ENCODE measurements at regions not wholly inside any gene's neighbourhood (a gene's known extent, or its start where the extent isn't known, plus 50 kb on each side); places are given as distances from the start of the nearest gene placed in this dataset.

DNA sequence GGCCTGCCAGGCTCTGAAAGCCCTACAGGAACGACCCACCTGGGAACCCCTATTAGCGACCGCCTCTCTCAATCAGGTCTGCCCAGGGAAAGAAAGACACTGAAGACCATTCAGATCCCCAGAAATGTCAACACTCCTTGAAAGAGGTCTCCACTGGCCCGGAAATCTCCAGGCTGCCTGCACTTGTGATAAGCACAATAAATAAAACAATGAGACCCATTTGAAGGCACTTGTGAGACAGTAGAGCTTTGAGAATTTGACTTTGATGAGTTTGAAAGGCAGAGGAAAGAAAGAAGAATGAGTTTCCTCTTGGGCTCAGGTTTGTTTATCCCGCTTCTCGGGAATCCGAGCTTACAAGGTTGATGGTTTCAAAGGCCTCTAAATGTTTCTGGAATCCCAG is 416.3 kb downstream of the BUD13 start:
- TF ChIP-seq, protein P1, sequence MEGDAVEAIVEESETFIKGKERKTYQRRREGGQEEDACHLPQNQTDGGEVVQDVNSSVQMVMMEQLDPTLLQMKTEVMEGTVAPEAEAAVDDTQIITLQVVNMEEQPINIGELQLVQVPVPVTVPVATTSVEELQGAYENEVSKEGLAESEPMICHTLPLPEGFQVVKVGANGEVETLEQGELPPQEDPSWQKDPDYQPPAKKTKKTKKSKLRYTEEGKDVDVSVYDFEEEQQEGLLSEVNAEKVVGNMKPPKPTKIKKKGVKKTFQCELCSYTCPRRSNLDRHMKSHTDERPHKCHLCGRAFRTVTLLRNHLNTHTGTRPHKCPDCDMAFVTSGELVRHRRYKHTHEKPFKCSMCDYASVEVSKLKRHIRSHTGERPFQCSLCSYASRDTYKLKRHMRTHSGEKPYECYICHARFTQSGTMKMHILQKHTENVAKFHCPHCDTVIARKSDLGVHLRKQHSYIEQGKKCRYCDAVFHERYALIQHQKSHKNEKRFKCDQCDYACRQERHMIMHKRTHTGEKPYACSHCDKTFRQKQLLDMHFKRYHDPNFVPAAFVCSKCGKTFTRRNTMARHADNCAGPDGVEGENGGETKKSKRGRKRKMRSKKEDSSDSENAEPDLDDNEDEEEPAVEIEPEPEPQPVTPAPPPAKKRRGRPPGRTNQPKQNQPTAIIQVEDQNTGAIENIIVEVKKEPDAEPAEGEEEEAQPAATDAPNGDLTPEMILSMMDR (IDR thresholded peaks at IDR 0.05) = no peak

DNA sequence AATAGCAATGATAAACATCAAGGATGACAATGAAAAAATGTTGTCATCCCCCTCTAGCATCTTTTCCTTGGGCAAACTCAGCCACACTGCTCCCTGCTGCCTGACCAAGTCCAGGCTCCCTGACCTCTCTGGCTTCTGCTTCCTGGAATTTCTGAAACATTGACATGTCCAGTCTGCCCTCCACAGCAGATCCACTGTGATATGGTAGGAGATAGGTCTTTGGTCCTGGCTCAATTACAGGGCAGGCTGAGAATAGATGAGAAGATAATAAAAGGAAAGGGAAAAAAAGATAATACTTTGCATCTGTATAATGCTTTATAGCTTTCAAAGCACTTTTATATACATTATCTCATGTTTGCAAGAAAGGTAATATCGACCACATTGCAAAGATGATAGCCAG is 417.7 kb downstream of the BUD13 start:
- TF ChIP-seq, protein P1 (IDR thresholded peaks at IDR 0.05) = no peak

DNA sequence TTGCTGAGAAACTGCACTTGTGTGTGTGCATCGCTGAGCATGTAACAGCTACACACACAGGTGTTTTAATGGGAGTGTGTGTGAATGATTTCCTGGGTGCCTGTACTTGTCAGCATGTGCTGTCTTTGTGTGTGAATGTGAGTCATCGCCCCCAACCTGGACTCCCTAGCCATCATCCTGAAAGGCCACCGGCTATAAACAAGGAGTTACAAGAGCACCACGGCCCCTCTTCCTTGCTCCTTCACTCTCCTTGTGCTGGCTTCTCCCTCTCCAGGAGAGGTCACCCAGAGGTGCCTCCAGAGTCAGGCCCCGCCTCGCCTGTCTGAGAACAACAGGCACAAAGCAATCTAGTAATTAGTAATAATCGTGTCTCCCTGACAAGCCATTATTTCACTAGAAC is 419.2 kb downstream of the BUD13 start:
- TF ChIP-seq, protein P1 (IDR thresholded peaks at IDR 0.05) = no peak

DNA sequence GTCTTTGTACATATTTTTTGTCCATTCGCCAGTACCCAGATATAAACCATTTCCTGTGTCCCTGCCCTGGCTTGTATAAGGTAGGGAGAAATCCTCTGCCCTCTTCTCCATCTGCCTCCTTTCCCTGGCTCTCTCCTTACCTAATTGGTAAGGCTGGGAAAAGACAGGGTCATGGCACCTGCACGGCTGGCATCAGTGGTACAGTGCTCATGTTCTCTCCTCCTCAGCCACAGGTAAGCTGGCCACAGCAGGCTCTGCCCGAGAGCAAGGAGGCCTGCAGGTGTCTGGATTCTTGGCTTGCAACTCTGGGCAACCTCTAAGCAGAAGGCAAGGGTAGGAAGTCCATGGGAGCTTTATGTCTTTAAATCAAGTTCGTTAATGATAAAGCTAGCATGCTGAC is 419.9 kb downstream of the BUD13 start:
- TF ChIP-seq, protein P1 (IDR thresholded peaks at IDR 0.05) = no peak

DNA sequence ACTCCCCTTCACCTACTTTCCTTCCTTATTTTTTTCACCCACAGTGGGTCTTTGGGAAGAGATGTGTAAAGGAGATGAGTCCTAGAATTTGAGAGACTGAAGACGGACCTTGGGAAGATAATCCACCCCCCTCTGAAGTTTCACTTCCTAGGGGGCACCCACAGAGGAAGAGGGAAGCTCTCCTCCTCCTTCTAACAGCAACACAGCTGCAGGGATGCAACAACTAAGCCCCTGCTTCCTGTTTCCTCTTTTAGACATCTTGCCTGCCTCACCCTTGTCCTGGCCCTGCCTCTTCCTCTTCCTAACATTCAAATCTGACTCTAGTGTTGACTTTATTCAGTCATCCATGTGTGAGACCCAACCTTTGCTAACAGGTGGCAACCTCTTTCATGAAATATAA is 424.6 kb downstream of the BUD13 start:
- TF ChIP-seq, protein P1 (IDR thresholded peaks at IDR 0.05) = no peak

DNA sequence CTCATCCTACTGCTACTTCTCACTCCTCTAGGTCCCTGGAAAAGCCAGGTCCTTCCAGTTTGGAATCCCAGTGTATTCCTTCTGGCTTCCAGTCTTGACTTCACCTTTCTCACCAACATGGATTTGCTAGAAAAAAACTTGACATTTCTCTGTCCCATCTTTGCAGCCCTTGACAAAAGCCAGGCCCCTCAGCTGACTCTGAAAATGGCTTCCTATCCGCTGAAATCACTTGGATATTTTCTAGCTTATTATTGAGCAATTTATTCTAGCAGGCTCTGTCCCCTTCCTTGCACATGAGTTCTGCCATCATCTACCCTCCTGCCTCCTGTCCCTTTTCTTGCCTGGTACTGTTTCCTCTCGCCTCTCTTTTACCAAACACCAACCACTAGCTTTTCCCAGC is 427.2 kb downstream of the BUD13 start:
- TF ChIP-seq, protein P1 (IDR thresholded peaks at IDR 0.05) = no peak

DNA sequence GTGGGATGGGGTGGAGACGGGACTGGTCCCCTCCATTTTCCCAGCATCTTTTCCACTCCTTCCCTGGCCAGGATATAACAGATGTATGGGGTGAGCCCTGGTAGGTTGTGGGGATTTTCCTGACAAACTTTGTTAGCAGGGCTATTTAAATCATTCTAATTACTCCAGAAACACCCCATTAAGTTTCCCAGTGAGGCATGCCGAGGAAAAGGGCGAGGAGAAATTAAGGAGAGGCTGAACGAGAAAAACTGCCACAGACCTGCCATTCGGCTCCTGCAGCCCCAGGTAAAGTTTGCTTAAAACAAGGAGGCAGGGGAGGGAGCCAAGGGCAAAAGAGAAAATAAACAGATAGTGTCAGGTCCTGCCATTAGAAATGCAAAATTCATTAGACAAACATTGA is 428.2 kb downstream of the BUD13 start:
- TF ChIP-seq, protein P1 (IDR thresholded peaks at IDR 0.05) = no peak

DNA sequence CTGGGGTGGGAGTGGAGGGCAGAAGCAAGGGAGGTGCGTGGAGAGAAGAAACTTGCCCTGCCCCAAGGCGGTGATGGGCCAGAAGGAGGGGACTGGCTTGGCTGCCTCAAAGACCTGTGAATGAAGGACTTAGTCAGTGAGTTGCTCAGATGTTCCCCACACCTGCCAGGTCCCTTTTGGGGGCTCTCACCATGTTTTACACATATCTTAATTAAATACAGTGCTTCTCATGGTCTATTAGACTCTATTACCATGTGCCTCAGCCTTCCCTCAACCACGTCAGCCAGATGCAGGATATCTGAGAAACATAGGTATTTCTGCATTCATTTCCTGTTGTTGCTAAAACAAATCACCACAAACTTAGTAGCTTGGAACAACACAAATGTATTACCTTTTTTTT is 429.5 kb downstream of the BUD13 start:
- TF ChIP-seq, protein P1 (IDR thresholded peaks at IDR 0.05) = no peak

All from LNCAP (cell line).